C1 segment of cervical spinal cord (tissue), 14 donors: ENCODE measurements at regions not wholly inside any gene's neighbourhood (a gene's known extent, or its start where the extent isn't known, plus 50 kb on each side); places are given as distances from the start of the nearest gene placed in this dataset.
A peak's percentile ranks its signal among the peaks of the same experiment; 100 is the strongest.
"Not testable (repeated sequence)": the region's sequence is repeated elsewhere in the genome, so short reads cannot be mapped to it uniquely, and the experiment has no call there.

ENCODE experiments used
- DNase-seq, 14 donors: peaks; one replicate each; lab custom pipeline; 2025; lab: John Stamatoyannopoulos, UW

DNA sequence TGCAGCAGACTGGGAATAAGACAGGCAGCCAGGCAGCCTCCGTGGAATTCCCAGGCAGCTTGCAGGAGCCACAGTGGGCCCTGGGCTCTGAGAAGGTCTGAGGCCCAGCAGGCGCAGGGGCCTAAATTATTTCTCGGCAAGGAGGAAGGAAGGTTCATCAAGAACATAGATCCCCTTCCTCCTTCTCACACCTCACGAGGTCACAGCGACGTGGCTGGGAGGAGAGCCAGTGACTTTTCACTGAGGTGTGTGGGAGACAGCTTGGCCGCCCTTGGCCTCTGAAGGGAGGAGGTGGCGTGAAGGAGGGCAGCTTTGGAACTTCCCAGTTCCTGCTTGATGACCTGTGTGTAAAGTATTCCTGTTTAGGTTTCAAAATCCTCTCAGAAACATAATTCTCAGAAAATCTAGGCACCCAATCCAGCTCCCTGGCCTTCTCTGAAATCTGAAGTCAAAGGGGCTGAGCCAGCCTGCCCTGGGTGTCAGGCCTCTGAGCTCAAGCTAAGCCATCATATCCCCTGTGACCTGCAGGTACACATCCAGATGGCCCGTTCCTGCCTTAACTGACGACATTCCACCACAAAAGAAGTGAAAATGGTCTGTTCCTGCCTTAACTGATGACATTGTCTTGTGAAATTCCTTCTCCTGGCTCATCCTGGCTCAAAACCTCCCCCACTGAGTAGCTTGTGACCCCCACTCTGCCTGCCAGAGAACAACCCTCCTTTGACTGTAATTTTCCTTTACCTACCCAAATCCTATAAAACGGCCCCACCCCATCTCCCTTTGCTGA, 161.0 kb downstream of the ADRA2C start:
- DNase-seq: not testable (repeated sequence)

DNA sequence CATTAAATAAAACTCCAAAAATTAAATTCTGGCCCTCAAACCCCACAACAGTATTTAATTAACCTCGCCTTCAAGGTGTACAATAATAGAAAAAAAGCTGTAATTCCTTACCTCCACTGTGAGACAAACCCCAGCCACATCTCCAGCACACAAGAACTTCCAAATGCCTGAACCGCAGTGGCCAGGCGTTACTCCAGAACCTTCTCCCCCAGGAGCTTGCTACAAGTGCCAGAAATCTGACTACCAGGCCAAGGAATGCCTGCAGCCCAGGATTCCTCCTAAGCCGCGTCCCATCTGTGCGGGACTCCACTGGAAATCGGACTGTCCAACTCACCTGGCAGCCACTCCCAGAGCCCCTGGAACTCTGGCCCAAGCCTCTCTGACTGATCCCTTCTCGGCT, 163.2 kb downstream of the ADRA2C start:
- not testable (repeated sequence) for DNase-seq

DNA sequence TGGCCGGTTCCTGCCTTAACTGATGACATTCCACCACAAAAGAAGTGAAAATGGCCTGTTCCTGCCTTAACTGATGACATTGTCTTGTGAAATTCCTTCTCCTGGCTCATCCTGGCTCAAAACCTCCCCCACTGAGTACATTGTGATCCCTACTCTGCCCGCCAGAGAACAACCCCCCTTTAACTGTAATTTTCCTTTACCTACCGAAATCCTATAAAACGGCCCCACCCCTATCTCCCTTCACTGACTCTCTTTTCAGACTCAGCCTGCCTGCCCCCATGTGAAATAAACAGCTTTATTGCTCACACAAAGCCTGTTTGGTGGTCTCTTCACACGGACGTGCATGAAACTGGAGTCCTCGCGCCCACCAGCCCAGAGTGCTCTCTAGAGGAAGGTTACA, 166.5 kb downstream of the ADRA2C start:
- DNase-seq: not testable (repeated sequence)

DNA sequence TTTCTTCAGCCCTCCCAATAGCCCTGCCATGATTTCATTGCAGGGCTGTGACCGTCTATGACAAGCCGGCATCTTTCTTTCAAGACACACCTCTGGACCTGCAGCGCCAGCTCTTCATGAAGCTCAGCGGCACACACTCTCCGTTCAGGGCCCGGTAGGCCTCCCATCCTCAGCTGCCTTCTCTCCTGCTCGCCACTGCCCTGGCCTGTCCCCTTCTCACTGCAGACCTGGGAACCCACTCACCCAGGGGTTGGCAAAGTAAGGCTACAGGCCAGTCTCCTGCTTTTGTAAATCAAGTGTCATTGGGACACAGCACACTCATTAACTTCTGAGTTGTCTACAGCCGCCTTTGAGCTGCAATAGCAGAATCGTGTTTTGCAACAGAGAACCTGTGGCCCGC, 169.2 kb downstream of the ADRA2C start:
- not testable (repeated sequence) for DNase-seq

DNA sequence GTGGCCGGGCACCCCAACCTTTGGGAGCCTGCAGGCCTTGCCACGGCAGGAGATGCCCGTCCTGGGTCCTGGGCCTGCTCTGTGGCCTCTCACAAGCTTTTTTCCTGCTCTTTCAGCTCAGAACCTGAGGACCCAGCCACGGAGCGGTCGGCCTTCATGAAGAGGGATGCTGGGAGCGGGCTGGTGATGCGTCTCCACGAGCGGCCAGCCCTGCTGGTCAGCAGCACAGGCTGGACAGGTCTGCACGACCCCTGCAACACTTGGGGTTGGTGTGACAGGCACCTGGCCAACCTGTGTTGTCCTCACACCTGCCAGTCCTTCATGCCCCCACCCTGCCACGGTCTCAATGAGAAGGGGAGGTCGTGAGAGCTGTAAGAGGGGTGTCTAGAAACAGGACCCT, 170.0 kb downstream of the ADRA2C start:
- no peak for DNase-seq

DNA sequence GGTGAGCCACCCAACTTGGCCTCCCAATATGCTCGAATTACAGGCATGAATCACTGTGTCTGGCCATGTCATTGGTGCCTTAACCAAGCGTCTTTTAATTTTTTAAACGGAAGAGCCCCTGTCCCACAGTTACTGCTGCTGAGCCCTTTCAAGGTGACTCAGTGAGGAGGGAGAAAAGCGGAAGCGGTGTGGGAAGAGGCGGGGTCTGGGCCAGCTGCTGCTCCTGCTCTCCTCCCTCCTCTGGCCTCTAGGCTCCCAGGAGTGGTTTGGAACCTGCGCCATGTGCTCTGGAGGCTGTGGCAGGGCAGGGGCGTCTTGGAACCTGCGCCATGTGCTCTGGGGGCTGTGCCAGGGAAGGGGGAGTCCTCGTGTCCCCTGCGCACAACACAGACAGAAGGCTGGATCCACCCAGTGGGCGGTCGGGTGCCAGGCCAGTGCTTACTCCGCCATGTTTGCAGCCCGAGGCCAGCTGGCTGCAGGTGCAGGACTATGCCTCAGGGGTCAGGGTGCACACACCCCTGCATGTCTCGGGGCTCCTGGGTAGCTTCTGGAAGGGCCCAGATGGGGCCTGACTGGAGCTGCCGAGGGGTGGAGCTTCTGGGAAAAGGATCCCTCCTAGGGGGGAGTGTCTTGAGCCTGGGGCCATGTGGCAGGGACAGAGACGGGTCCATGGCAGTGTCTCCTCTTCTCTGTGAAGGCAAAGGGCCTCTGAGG, 171.8 kb downstream of the ADRA2C start:
- DNase-seq: not testable (repeated sequence)

DNA sequence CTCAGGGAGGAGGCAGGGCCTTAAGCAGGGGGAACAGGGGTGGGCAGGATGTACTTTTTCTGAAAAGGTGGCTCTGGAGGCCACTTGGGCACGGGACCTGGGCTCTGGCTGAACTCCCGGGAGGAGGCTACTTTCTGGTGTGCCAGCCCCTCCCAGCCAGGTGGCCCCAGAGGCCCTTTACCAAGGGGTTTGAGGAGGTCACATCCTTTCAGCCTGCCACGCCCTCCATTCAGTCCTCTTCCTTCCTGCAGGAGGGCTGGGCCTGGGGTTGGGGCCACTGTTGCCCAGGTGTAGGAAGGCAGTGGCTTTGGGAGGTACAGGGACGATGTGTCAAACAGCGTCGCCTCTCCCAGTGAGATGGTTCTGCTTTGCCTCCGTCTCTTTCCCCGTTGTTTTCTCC, 172.5 kb downstream of the ADRA2C start:
- not testable (repeated sequence) for DNase-seq

DNA sequence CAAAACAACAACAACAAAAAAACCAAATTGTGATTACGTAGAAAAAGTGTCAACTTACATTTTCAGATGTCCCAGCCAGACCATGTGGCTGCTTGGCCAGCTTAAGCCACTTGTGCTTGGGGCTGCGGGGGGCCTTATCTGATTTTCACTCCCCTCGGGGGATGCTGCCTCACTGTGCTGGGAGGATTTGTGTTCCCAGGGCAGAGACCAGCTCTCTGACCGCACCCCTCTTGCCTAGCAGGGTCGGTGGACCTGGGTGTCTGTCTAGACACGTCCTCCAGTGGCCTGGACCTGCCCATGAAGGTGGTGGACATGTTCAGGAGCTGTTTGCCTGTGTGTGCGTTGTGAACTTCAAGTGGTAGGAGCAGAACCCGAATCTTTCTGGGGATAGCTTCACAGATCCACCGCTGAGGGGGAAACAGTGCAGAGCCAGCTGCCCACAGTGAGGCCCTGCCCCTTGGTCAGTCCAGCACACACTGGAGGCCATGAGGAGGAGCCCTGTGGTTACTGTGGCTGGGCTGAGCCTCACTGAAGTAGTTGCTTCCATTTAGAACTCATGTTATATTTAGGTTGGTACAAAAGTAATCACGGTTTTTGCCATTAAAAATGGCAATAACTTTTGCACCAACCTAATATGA, 173.9 kb downstream of the ADRA2C start:
- DNase-seq: not testable (repeated sequence)

DNA sequence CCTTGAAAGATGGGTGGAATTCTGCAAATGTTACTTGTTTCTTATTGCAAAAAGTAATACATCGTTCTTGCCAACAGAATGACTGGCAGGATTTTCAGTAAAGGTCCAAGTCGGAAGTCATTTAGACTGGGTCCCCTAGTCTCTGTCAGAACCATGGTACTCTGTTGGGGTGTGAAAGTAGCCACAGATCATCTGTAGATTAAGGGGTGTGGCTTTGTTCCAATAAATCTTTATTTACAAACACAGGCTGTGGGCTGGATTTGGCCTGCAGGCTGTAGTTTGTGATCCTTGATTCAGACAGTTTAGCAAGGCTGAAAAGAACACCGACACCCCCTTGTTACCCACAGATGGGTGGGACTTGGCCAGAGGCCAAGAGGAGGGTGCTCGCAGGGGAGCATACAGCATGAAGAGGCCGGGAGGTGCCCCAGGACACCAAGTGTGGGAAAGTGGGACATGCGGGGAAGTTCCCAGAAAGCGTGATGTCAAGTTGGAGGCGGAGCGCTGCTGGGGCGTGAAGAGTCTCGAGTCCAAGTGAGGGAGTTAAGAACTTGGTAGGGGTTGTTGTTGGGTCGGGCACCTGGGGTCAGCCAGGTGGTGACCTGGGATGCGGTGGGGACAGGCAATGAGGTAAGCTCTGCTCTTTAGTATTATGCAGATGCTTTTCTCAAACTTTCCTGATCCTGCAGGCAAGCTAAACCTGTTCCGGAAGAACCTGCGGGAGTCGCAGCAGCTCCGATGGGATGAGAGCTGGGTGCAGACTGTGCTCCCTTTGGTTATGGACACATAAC, 175.7 kb downstream of the ADRA2C start:
- DNase-seq: not testable (repeated sequence)

DNA sequence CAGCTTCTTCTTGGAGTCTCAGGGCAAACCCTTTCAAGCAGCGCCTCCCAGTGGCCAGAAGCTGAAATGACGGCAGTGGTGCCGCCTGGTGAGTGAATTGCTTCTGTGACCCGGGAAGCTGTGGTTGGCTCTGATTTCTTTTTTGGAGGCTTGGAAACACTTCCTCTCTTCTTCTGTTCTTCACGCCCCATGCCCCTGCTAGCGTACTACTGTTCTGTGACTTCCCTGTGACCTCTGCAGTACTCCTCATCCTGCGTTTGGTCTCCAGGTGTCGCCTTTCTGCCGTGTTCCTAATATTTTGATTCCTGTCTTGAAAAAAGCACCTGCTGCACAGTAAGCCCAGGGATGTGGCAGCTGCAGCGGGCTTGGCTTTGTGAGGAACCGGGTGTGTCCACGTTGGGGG, 176.4 kb downstream of the ADRA2C start:
- DNase-seq: peak in 8 of 14 donors; percentile 2 to 21 (median 10)

DNA sequence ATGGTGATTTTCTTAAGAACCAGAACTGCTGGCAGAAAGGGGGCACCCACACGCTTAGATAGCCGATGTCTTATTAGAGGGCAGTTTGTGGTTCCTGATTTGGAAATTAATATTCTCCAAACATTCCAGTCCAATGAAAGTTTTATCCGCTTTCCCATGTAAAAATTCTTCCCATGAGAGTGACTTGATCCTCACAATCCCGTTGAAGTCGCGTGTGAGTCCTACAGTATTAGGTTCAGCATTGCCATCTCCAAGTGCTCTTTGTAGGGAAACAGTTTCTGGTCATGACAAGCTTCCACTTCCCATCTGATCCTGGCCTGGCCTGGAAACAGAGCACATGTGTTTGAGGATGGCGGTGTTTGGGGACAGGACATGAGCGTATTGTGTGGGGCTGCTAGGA, 176.9 kb downstream of the ADRA2C start:
- DNase-seq: not testable (repeated sequence)

DNA sequence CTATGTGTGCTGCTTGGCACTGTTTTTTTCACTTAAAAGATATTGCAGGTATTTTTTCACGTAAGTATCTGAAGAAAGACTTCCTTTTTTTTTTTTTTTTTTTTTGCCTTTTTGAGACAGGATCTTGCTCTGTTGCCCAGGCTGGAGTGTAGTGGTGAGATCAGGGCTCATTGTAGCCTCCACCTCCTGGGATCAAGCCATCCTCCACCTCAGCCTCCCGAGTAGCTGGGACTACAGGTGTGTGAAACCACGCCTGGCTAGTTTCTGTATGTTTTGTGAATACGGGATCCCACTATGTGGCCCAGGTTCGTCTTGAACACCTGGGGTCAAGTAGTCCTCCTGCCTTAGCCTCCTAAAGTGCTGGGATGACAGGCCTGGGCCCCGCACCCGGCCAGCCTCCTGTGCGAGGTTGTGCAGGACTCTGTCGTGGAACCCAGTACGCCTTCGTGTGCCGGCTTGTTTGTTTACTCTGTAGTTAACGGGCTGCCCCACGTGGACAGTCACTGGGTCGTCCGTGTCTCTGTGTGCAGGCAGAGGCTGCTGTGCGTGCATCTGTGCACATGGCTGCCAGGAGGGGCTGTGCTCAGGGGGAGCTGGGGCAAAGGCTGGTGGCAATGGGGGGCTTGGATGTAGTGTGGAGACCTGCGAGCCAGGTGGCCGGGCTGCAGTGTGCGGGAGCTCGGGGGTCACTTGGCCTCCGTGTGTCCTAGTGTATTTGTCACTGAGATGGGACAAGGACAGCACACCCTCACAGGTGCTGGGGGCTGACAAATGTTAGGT, 179.5 kb downstream of the ADRA2C start:
- no peak for DNase-seq

DNA sequence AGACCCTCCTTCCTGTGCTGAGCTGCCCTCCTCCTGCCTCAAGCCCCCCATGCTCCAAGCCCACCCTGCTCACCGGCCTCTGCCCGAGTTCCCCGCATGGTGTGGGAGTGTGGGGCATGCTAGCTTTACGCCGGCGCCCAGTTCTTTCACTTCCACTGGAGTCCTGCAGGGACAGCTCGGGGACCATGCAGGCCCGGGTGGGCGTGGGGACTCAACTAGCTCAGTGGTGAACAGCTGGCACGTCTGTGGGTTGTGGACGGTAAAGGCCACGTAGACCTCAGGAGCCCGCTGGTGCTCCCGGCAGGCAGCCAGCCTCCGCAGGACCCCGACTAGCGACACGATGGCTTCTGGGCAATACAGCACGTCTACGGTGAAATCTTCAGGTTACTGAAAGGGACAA, 180.4 kb downstream of the ADRA2C start:
- DNase-seq: not testable (repeated sequence)

DNA sequence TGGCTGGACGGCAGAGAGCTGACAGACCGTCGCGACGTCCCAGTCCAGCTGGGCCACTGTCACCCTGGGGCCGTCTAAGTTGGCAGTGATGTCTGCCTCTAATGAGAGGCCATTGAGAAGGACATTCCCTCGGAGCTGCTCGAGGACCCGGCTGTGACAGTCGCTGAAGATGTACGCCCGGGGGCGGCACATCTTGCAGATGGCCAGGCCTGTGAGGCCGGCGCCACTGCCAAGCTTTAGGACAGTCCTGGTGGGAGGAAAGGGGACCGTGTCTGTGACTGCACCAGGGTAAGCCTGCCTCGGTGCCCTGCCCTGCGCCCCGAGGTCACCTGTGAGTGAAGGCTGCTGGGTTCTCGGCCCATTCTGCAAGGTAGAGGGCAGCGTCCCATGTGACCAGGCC, 181.6 kb downstream of the ADRA2C start:
- DNase-seq: not testable (repeated sequence)

DNA sequence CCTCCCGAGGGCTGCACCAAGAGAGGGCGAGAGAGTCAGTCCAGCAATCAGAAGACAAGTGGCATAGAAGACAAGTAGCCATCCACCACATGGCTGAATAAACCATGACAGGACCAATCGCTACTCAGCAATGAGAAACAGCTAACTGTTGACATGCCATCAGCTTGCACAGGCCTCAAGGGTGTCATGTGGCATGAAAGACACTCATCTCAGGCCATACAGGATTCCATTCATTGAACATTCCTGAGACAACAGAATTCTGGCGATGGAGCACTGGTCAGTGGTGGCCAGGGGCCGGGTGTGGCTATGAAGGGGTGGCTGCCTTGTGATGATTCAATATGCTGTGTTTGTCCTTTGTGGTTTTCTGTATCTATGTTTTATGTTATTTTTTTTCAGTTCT, 182.0 kb downstream of the ADRA2C start:
- DNase-seq: not testable (repeated sequence)

DNA sequence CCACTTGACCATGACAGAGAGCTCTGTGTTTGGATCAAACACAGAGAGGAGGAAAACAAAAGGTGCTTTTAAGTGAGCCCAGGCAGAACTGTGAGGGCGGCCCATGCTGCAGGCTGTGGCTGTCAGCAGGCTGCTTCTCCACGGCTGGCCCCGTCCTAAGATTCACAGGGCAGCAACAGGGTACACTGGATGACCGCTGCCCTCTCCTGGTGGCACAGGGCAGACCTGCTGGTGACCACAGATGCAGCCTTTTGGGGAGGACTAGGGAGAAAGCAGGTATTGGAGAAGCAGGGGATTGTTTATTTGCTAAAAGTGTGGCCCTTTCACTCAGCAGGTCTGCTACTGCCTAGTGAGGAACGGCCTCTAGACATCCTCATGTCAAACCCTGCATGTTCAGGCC, 183.7 kb downstream of the ADRA2C start:
- peak in 1 of 14 donors; percentile 4 for DNase-seq

DNA sequence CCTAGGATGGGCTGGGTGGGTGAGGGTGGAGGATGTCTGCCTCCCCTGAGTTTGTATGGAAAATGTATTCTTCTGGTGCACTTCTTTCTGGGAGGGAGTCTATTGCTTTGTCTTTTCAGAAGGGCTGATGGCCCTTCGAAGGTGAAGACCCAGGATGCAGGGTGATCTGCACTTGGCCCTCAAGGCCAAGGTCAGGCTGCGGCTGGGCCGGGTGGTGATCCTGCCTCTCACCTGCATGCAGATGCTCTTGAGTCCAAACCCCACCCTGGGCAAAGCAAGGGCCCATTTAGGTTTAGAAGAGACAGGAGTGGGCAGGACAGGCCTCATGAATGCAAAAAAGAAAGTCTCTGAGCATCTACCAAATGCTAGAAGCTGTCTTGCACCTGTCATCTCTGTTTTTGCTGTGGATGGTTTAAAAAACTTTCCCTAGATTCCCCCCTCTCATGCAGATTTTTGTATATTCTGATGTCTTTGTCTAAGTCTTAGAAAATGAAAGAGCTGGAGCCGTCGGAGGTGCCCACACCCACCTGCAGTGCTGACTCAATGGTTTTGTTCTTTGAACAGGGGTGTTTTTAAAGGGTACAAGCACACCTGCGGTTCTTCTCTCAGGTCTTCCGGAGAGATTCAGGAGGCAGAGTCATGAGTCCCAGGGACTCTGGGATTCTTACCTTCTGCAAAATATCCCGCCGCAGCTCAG, 186.4 kb downstream of the ADRA2C start:
- not testable (repeated sequence) for DNase-seq

DNA sequence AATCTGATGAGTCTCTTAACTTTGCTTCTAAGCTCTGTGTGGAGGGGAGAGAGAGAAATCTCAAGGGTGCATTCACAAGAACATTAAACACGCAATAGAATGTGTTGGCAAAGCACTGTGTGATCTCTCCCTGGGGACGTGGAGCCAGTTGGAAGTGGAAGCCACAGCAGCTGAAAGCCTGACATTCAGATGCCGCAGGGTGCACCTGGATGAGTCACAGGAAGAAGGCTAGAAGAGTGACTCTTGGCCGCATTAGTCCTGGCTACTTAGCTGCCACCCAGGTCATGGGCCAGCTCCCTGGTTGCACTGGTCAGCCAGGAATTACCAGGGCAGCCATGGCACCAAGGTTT, 186.9 kb downstream of the ADRA2C start:
- DNase-seq: not testable (repeated sequence)

DNA sequence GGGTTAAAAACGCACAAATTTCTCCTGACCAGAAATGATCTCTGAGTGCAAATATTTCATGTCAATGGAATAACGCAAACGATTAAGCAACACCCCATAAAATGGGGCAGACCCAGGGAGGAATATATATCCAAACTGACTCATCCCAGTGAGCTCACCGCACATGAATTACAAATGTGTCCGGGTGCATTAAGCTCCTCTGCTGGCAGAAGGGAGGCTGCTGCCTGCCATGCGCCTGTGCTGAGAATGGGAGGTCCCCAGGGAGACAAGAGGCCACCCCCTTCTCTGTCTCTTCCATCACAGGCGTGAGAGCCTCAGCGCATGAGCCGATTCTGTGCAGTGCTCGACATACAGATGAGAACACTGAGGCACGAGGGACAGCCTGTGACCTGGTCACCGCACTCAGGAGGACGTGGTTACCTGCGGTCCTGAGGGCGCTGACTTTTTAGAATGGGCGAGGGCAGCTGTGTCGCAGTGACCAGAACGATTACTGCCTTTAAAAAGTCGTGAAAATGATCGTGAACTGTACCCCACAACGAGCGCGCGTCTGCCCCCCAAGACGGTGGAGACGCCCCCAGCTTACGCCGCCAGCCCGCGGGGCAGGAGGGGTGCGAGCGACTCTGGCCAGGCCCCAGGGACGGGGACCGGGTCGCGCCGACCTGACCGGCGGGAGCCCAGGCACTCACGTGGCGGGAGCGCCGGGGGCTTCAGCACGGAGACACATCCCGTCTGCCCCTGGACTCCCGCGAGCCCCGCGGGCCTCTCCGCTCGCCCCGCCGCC, 188.5 kb downstream of the ADRA2C start:
- DNase-seq: peak in 3 of 14 donors; percentile 8 to 62 (median 49)
